ENCODE measurements at regions not wholly inside any gene's neighbourhood (a gene's known extent, or its start where the extent isn't known, plus 50 kb on each side); places are given as distances from the start of the nearest gene placed in this dataset.

- TF ChIP-seq CTCF (IDR thresholded peaks at IDR 0.05) = no peak
- TF ChIP-seq ZFX (IDR thresholded peaks at IDR 0.05; ENCODE audit: borderline replicate concordance) = no peak
Measured at GRCh38 chr20:63100174-63100925, 93.6 kb upstream of the BHLHE23 start.

Data from 22Rv1 (cell line).